KBM-7 (cell line): ENCODE measurements at regions not wholly inside any gene's neighbourhood (a gene's known extent, or its start where the extent isn't known, plus 50 kb on each side); places are given as distances from the start of the nearest gene placed in this dataset.

Experiments used
- DNase-seq: peaks from one replicate; pipeline ENCODE4 v3.0.0-alpha.2; 2015
- in situ Hi-C: fragments of 300-500 bp; cut with MboI; formaldehyde crosslinking; loops from 2 replicates; pipeline ENCODE4 v1.14.3; 2020; ENCODE audit warnings: low sequenced_read_pairs, low pct_unique_long_range_greater_than_20kb, mixed read lengths

DNA sequence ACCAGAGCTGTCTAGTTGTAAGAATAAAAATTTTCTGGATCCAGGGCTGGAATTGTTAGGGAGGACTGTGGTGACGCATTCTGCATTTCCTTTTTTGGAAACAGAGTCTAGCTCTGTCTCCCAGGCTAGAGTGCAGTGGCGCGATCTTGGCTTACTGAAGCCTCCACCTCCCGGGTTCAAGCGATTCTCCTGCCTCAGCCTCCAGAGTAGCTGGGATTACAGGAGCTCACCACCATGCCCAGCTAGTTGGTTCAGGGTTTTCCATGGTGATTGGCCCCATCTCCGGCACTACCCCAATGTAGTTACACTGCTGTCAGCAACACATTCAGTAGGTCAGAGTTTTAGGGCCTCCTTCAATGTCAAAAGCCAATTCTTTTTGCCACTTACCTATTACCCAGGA, 58.6 kb upstream of the RNF152 start:
- no peak for DNase-seq
- in situ Hi-C loops: no loop called here

DNA sequence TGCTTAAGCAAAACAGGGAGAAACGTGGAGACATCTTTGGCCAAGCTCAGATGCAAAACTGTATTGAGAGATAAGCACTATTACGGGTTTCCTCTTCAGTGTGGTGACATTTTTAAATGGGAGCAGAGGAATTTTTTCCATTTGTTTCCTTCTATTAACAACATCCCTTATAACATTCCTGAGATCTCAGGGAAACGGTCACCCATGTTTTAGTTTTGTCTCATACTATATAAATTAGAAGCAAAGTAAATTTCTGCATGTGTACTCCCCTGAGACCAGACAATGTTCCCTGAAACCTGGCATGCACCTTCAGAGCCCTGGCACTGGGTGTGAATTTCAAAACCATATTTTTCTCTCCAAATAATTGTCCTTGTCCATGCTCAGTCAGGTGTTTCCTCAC, 57.6 kb upstream of the RNF152 start:
- in situ Hi-C loops: no loop called here
- no peak for DNase-seq

DNA sequence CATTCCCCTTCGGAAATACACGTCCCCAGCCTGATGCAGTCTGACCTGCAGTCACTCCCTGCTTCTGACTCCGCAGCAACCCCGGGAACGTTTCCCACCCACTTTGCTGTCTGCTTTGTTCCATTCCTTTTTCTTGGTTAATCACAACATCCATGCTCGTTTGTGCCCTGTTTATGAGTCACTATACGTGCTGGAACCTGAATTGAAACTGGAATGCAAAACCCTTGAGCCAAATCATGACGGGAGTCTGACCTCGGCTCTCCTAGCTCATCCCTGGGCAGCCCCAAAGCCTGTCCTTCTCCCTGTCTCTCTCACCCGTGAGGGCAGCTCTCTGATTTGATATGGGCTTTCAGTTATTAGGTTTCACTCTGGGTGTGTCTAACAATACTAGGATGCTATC, 57.1 kb upstream of the RNF152 start:
- no peak for DNase-seq
- in situ Hi-C loops: no loop called here

DNA sequence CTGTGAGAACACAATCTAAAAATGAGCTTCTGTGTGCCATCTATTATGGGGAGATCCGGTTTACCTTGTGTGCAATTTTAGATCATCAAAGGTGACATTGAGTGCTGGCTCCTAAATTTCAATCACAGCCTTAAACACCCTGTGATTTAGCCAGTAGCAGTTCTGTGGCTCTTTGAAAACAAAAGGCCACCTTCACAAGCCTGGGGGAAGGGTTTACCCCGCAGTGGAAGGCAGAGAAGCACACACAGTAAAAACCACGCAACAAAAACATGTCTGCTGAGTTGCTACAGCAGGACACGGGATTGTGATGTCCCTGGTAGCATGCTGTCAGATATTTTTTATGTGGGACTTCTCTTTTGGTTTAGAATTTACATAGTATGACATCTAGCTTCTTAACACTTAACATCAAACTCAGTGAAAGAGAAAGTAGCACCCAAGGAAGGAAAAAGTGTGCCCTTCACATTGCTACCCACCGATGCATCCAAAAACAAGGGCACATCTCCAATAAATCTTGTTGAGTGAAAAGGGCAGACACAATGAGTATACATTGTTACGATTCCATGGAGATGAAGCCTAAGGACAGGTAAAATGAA, 56.1 kb upstream of the RNF152 start:
- in situ Hi-C loops: no loop called here
- DNase-seq: no peak

DNA sequence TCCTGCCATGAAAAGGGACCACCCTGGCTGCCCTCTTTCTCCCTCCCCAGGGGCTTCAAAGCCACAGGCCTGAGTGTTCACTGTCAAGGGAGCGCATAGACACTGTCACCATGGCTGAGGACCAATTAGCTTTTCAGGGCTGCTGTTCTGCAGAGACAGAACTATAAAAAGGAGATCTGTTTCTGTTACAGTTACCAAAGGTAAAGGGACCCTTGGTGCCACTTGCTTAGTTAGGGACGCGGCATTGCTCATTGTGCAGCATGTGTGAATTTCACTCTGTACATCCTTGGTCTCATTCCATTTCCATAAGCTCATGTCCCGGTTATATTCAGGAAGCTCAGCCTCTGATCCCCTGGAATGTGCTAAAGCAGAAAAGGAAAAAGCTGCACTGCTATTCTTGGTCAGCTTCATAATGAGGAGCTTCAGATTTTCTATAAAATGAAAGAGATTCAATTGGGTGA, 55.5 kb upstream of the RNF152 start:
- in situ Hi-C loops: no loop called here
- DNase-seq: no peak

DNA sequence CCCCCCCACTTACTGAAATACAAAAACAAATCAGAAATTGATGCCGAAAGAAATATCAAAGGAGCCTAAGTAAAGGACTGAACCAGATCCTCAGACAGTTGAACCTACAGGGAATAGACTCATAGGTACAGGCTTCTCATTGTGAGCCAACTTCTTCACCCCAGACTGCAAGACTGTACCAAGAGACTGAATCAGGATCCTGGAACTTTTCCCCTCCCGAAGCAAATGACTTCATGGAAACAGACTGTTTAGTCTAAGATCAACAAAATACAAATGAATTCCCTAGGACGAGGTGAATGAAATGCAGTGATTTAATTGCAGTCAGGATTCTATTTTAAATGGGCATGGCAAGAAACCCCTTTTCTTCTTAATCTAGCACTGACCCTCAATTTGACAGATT, 53.6 kb upstream of the RNF152 start:
- no peak for DNase-seq
- in situ Hi-C loops: no loop called here

DNA sequence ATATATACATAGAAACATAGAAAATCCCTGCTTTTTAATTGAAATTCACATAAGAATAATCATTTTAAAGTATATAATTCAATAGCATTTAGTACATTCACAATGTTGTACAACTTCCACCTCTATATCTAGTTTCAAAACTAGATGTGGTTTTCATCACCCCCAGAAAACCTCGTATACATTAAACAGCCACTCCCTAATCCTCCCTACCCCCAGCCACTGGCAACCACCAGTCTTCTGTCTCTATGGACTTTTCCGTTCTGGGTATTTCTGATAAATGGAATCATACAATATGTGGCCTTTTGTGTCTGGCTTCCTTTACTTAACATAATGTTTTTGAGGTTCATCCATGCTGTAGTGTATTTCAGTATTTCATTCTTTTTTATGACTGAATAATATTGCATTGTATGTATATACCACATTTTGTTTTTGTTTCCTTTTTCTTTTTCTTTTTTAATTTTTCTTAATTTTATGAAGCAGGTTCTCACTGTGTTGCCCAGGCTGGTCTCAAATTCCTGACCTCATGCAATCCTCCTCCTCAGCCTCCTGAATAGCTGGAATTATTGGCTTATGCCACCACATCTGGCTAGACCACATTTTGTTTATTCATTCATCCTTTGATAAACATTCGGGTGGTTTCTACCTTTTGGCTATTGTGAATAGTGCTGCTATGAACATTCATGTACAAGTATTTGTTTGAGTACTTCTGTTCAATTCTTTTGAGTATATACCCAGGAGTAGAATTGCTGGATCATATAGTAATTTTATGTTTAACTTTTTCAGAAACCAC, 50.6 kb upstream of the RNF152 start:
- no peak for DNase-seq
- in situ Hi-C loops: no loop called here
